ENCODE measurements at regions not wholly inside any gene's neighbourhood (a gene's known extent, or its start where the extent isn't known, plus 50 kb on each side); places are given as distances from the start of the nearest gene placed in this dataset.
A peak's percentile ranks its signal among the peaks of the same experiment; 100 is the strongest.

DNA sequence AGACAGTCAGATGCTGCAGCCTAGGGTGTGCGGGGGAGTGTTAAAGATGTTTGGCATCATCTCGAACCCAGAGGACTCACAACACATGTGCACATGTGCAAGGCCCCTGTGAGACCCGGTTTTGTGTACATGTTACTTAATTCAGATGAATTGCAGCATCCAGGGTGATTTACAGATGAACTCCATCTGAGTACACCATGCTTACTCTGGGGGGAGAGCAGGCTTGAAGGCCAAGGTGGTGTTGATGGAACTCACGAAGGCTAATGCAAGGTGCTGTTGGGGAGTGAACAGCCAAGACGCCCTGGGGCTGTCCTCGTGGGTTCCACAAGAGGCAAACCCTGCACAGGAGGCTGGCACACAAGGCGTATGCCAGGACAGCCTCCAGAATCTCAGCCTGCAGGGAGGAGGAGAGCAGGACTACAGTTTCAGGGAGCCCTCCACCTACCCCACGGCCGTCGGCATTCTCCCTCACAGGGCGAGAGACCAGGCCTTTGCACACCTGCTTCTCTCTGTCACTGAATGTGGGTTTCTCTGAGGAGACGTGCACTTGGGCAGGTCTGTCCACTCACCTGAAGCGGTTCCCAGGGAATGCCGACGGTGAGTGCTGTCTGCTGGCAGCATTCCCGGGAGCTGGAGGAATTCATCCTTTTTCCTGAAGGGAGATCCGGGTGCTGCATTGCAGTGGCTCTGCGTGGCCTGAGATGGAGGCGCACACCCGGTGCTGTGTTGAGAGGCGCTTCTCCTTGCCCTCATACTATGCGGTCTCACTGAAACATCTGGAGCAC is 178.5 kb upstream of the RNF32 start:
- dilution Hi-C loops (cut with HindIII; ENCODE audit: low sequenced_read_pairs, unreplicated experiment) (no loop called here), intact Hi-C loops (cut with micrococcal nuclease) (no loop called here), in situ Hi-C loops (cut with MboI; ENCODE audit: low sequenced_read_pairs) (no loop called here)
- Histone ChIP-seq H3K4me2 (ENCODE audit: low read depth, low read length) (no peak overlapping the region), H3K27me3 (ENCODE audit: control insufficient read depth, insufficient read depth, low read length) (peaks cover 1% of the 10 kb centered on the region; the same call in 1 of the 2 replicates), H3K9ac (ENCODE audit: low read depth, low read length) (no peak overlapping the region), H4K8ac (ENCODE audit: low read depth in 2 of 2, low read length in 2 of 2) (no peak overlapping the region), H2BK20ac (ENCODE audit: low read depth, low read length) (no peak overlapping the region), H3K56ac (ENCODE audit: extremely low read depth, insufficient read depth, low read length) (no peak overlapping the region), H3K18ac (ENCODE audit: low read depth, low read length) (no peak overlapping the region), H3K4ac (ENCODE audit: low read depth, low read length) (no peak overlapping the region), H4K20me1 (ENCODE audit: insufficient read depth, low read length) (no peaks in the 10 kb centered on the region), H3K9me1 (ENCODE audit: insufficient read depth, low read length) (no peaks in the 10 kb centered on the region), H3K14ac (replicated peaks; ENCODE audit: low read depth, low read length) (no peak overlapping the region), H3K79me1 (ENCODE audit: low read depth in 1 of 2, low read length in 2 of 2) (no peaks in the 10 kb centered on the region), H3K4me3 (ENCODE audit: insufficient read depth, low read depth, low read length) (no peak overlapping the region), H3K27ac (ENCODE audit: insufficient read depth, low read length) (no peak overlapping the region), H3K4me1 (ENCODE audit: control insufficient read depth, insufficient read depth, low read length) (no peaks in the 10 kb centered on the region), H3K36me3 (ENCODE audit: control insufficient read depth, insufficient read depth, low read length) (no peaks in the 10 kb centered on the region), H4K5ac (ENCODE audit: low read depth, low read length) (no peak overlapping the region), H3K9me3 (ENCODE audit: control insufficient read depth, insufficient read depth, low read length) (peaks cover 5% of the 10 kb centered on the region; the same call in 1 of the 2 replicates), H4K91ac (ENCODE audit: insufficient read depth, low read depth, low read length) (no peak overlapping the region), H2AK5ac (ENCODE audit: low read depth, low read length) (no peak overlapping the region), H2AK9ac (replicated peaks; ENCODE audit: low read depth, low read length, poor library complexity) (no peak overlapping the region), H2AFZ (replicated peaks; ENCODE audit: low read length, poor library complexity) (peak overlapping the region; percentile 54), H2BK15ac (ENCODE audit: low read depth, low read length) (no peak overlapping the region), H2BK5ac (ENCODE audit: low read depth, low read length, poor library complexity, severe bottlenecking) (no peak overlapping the region), H2BK120ac (ENCODE audit: low read depth, low read length) (no peak overlapping the region), H3K23ac (ENCODE audit: low read depth, low read length) (no peak overlapping the region)
- 68% methylated on average over 7 of the region's 22 CpGs; no CpG with 5 or more reads in 1 of the 2 experiments for WGBS, 2 experiments (ENCODE audit: extremely low coverage in 2 of 2, insufficient read length in 1 of 2)
- BruUV-seq (replicated peaks): no TSS peak
- DNase-seq: no peak
- ChIA-PET CTCF (no interaction called here), POLR2A (ENCODE audit: unreplicated experiment) (no interaction called here)
- TF ChIP-seq RCOR1 (IDR thresholded peaks at IDR 0.05; ENCODE audit: insufficient replicate concordance, low read length) (no peak), FOS (IDR thresholded peaks at IDR 0.05; ENCODE audit: low read depth, low read length) (no peak)
- ATAC-seq (ENCODE audit: low read depth): no peak
